ENCODE measurements at regions not wholly inside any gene's neighbourhood (a gene's known extent, or its start where the extent isn't known, plus 50 kb on each side); places are given as distances from the start of the nearest gene placed in this dataset.

GRCh38 chr9:105114318-105114717 is 130.1 kb upstream of the SLC44A1 start:
- TF ChIP-seq CTCF (IDR thresholded peaks at IDR 0.05; ENCODE audit: low read depth, low read length), result no peak
- no peak for DNase-seq (ENCODE audit: low read depth in 2 of 2)
- H3K4me3 ChIP-seq (replicated peaks in 1 of 2; ENCODE audit: low read depth in 2 of 2, low read length in 2 of 2), result no peak overlapping the region

- no peak for TF ChIP-seq CTCF (IDR thresholded peaks at IDR 0.05; ENCODE audit: low read depth, low read length)
- DNase-seq (ENCODE audit: low read depth in 2 of 2), result peak; percentile 44 to 61
Observed at GRCh38 chr9:105114964-105115728, 129.3 kb upstream of the SLC44A1 start.

GRCh38 chr9:105116052-105116868 is 128.2 kb upstream of the SLC44A1 start:
- DNase-seq (ENCODE audit: low read depth in 2 of 2), result no peak

More at GRCh38 chr9:105114964-105115728, 129.3 kb upstream of the SLC44A1 start:
- H3K4me3 ChIP-seq (replicated peaks in 1 of 2; ENCODE audit: low read depth in 2 of 2, low read length in 2 of 2), result no peak overlapping the region

GRCh38 chr9:105117234-105117633 is 127.2 kb upstream of the SLC44A1 start:
- no peak overlapping the region for H3K4me3 ChIP-seq (replicated peaks in 1 of 2; ENCODE audit: low read depth in 2 of 2, low read length in 2 of 2)
- no peak for TF ChIP-seq CTCF (IDR thresholded peaks at IDR 0.05; ENCODE audit: low read depth, low read length)
- DNase-seq (ENCODE audit: low read depth in 2 of 2), result no peak

More at GRCh38 chr9:105116052-105116868, 128.2 kb upstream of the SLC44A1 start:
- H3K4me3 ChIP-seq (replicated peaks in 1 of 2; ENCODE audit: low read depth in 2 of 2, low read length in 2 of 2), result no peak overlapping the region
- no peak for TF ChIP-seq CTCF (IDR thresholded peaks at IDR 0.05; ENCODE audit: low read depth, low read length)

- no peak for TF ChIP-seq CTCF (IDR thresholded peaks at IDR 0.05; ENCODE audit: low read depth, low read length)
- no peak for DNase-seq (ENCODE audit: low read depth in 2 of 2)
- no peak overlapping the region for H3K4me3 ChIP-seq (replicated peaks in 1 of 2; ENCODE audit: low read depth in 2 of 2, low read length in 2 of 2)
Observed at GRCh38 chr9:105118636-105119035, 125.8 kb upstream of the SLC44A1 start.

GRCh38 chr9:105119156-105119555 is 125.3 kb upstream of the SLC44A1 start:
- no peak for TF ChIP-seq CTCF (IDR thresholded peaks at IDR 0.05; ENCODE audit: low read depth, low read length)
- DNase-seq (ENCODE audit: low read depth in 2 of 2), result no peak
- no peak overlapping the region for H3K4me3 ChIP-seq (replicated peaks in 1 of 2; ENCODE audit: low read depth in 2 of 2, low read length in 2 of 2)
